Activated T-cell treated with anti-CD3 and anti-CD28 coated beads, Interleukin-2, amount 50 U/mL, for 4 hours (primary cell): ENCODE measurements at regions not wholly inside any gene's neighbourhood (a gene's known extent, or its start where the extent isn't known, plus 50 kb on each side); places are given as distances from the start of the nearest gene placed in this dataset.
"Not testable (repeated sequence)": the region's sequence is repeated elsewhere in the genome, so short reads cannot be mapped to it uniquely, and the experiment has no call there.

Source experiments
- ATAC-seq, 2 donors: fragments of 200-7000 bp; cut with Tn5 transposase; one replicate each; pipeline ENCODE4 v1.10.0; 2021
- DNase-seq: peaks from one replicate; pipeline ENCODE4 v3.0.0-alpha.2; 2020
- H3K27me3 Mint-ChIP-seq: one replicate; pipeline ENCODE4 v1.8.0; 2021; ENCODE audit warnings: low read depth, mixed read lengths
- H3K36me3 Mint-ChIP-seq: one replicate; pipeline ENCODE4 v1.8.0; 2022; ENCODE audit warnings: mixed read lengths; ENCODE audit not compliant: insufficient read depth
- H3K4me1 Mint-ChIP-seq: one replicate; pipeline ENCODE4 v1.8.0; 2021; ENCODE audit warnings: low read depth, mixed read lengths
- H3K4me3 Mint-ChIP-seq: one replicate; pipeline ENCODE4 v1.8.0; 2021; ENCODE audit warnings: mild to moderate bottlenecking, moderate library complexity, mixed read lengths
- H3K9me3 Mint-ChIP-seq: one replicate; pipeline ENCODE4 v1.8.0; 2021; ENCODE audit warnings: mixed read lengths

DNA sequence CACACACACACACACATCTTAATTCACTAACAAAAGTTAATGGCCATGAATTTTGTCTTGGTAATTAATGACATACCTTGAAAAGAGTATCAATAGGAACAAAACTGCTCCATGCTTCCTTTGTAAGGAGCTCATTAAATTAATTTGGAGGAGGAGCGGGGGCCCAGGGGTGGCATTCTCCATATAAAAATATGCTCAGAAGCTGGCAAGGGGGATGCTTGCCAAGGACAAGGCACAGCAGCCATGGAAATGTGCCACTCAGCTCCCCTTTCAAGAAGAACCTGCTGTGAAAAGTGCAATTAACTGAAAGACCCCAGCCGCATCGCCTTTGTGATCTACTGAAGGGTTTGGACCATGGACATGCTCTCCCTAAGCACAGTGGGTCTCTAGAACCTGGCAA lies 385.9 kb upstream of the API5 start:
- peaks cover 13% of the 10 kb centered on the region for H3K9me3 Mint-ChIP-seq
- no peaks in the 10 kb centered on the region for H3K36me3 Mint-ChIP-seq
- H3K4me1 Mint-ChIP-seq = no peaks in the 10 kb centered on the region
- no peak for ATAC-seq
- no peaks in the 10 kb centered on the region for H3K27me3 Mint-ChIP-seq
- no peak overlapping the region for H3K4me3 Mint-ChIP-seq
- DNase-seq = no peak

DNA sequence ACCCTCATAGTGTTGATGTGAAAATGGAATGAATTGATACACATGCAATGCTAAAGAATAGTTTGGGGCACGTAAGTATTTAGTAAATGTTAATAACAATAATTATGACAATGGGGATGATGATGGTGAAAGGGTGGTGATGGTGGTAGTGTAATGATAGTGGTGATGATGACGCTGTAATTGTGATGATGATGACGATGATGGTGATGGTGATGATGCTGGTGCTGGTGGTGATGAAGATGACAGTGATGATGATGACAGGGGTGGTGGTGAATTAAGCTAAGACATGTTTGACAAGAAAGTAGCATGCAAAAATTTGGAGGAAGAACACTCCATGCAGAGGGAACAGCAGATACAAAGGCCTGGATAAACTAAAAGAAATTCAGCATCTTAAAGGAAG lies 364.4 kb upstream of the API5 start:
- DNase-seq (no peak), ATAC-seq (no peak)
- Mint-ChIP-seq H3K27me3 (no peaks in the 10 kb centered on the region), H3K4me3 (no peak overlapping the region), H3K36me3 (no peaks in the 10 kb centered on the region), H3K9me3 (peaks cover 14% of the 10 kb centered on the region), H3K4me1 (no peaks in the 10 kb centered on the region)

DNA sequence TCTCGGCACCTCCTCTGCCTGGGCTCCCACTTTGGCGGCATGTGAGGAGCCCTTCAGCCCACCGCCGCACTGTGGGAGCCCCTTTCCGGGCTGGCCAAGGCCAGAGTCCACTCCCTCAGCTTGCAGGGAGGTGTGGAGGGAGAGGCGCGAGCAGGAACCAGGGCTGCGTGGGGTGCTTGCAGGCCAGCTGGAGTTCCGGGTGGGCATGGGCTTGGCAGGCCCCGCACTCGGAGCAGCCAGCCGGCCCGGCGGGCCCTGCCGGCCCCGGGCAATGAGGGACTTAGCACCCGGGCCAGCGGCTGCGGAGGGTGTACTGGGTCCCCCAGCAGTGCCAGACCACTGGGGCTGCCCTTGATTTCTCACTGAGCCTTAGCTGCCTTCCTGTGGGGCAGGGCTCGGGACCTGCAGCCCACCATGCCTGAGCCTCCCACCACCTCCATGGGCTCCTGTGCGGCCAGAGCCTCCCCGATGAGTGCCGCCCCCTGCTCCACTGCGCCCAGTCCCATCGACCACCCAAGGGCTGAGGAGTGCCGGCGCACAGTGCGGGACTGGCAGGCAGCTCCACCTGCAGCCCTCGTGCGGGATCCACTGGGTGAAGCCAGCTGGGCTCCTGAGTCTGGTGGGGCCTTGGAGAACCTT lies 361.9 kb upstream of the API5 start:
- H3K4me3 Mint-ChIP-seq, H3K27me3 Mint-ChIP-seq, DNase-seq, ATAC-seq, H3K36me3 Mint-ChIP-seq, H3K4me1 Mint-ChIP-seq: not testable (repeated sequence)
- H3K9me3 Mint-ChIP-seq = peaks cover 14% of the 10 kb centered on the region

DNA sequence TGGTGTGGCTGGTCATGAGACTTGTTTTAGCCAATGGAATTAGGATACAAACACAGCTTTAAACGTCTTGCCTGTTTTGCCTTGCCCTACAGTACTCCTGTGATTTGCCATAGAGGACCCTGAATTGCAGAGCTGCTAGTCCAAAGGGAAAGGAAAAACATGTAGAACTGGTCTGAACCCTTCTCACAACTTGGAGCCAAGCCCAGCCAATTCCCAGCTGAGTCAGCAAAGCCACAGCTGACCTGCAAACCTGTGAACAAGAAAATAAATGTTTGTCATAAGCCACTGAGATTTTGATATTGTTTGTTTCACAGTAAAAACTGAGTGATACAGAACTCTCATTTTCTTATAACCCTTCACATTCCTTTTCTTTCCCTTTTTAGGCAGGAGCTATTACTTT lies 360.5 kb upstream of the API5 start:
- Mint-ChIP-seq H3K36me3 (no peaks in the 10 kb centered on the region), H3K4me3 (no peak overlapping the region), H3K27me3 (no peaks in the 10 kb centered on the region), H3K9me3 (peaks cover 14% of the 10 kb centered on the region), H3K4me1 (no peaks in the 10 kb centered on the region)
- DNase-seq (no peak), ATAC-seq (no peak)

DNA sequence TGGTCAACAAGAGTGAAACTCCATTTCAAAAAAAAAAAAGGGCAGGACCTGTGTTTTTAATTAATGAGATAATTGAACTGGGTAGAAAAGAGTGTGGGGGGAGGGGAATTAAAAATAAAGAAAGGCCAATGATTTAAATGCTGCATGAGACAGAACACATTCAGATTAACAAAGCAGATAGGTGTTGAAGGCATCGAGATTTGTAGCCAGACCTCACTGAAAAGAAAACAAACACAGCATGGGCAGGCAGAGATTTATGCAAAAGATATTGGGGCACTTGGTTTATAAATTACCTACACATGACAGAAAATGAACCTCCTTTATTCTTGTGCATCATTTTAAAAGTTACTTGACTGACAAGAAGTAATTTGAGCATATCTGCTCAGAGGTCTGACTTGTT lies 354.0 kb upstream of the API5 start:
- no peaks in the 10 kb centered on the region for H3K27me3 Mint-ChIP-seq
- ATAC-seq (no peak), DNase-seq (no peak)
- no peaks in the 10 kb centered on the region for H3K4me1 Mint-ChIP-seq
- no peaks in the 10 kb centered on the region for H3K36me3 Mint-ChIP-seq
- peaks cover 4% of the 10 kb centered on the region for H3K9me3 Mint-ChIP-seq
- no peak overlapping the region for H3K4me3 Mint-ChIP-seq

DNA sequence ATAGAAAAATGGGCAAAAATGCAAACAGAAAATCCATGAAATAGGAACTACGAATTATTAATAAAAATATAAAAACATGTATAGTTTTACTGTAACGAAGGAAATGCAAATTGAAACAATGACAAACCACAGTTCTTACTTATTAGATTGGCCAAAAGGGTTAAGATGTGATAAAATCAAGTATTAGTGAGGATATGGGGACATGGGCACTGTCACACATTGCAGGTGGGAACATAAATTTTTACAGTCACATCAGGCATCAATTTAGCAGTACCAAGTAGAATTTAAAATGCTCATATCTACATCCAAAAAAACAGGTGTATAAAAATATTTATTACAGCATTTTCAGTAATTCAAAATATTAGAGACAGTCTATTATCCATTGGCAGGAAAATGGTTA lies 353.2 kb upstream of the API5 start:
- Mint-ChIP-seq H3K27me3 (no peaks in the 10 kb centered on the region), H3K4me1 (no peaks in the 10 kb centered on the region), H3K9me3 (peaks cover 4% of the 10 kb centered on the region), H3K36me3 (no peaks in the 10 kb centered on the region), H3K4me3 (no peak overlapping the region)
- DNase-seq = no peak
- ATAC-seq = no peak

DNA sequence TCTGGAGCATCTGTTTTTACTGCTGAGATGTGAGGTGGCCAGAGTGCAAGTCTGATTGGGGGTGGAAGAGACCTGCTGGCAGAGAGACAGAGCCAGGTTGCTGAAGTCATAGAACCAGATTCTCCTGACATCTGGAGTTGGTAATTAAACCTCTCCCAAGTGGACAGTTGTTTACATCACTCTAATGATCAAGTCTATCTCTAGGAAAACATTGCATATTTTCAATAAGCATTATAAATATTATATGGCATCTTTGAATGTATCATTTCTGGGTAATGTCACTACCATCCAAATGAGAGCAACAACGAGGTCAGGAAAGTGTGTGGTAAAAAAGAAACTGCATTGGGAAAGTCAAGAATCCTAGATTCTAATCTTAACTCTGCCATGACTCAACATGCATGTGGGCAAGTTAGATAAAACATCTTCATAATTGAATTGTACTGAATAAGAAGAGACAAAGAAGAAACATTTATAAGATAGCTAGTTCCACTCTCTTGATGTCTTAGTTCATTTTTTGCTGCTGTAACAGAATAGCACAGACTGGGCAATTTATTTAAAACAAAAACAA lies 351.2 kb upstream of the API5 start:
- ATAC-seq (no peak), DNase-seq (no peak)
- H3K4me1 Mint-ChIP-seq = no peaks in the 10 kb centered on the region
- no peaks in the 10 kb centered on the region for H3K36me3 Mint-ChIP-seq
- H3K4me3 Mint-ChIP-seq = no peak overlapping the region
- H3K9me3 Mint-ChIP-seq = peaks cover 4% of the 10 kb centered on the region
- no peaks in the 10 kb centered on the region for H3K27me3 Mint-ChIP-seq

DNA sequence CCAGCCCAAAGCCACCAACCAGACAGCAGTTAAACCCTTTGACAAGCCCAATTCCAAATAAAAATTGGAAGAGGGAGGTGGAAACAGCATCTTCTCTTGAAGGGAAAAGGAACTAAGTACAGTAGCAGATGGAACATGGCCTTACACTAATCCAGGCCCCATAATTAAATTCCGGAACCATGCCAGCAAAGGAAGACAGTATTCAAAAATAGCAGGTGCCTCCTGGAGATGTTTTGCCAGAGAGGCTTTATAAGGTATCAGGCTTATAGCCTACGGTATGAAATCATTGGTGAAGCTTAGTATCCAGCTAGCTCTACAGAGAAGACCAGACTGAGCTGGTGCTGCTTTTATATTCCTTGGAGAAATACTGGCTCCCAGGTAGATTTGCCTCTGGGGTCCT lies 344.1 kb upstream of the API5 start:
- DNase-seq = no peak
- ATAC-seq = no peak
- Mint-ChIP-seq H3K27me3 (no peaks in the 10 kb centered on the region), H3K4me3 (no peak overlapping the region), H3K36me3 (no peaks in the 10 kb centered on the region), H3K9me3 (peaks cover 4% of the 10 kb centered on the region), H3K4me1 (no peaks in the 10 kb centered on the region)

DNA sequence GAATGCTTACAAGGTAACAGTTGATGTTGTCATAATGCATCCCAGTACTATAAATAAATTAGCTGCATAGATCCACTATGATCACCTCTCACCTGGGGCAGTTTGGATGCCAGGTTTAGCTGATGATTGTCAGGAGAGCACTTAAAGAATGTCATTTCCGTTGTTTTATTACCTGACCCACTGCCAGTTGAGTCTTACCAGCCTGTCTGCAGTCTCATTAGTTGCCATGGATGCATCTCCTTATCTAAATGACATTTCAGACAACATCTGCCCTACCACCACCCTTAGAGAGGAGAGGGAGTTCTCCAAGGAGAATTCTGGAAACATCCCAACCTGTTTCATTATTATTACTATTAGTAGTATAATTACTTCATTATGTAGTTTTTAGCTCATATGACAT lies 339.1 kb upstream of the API5 start:
- Mint-ChIP-seq H3K4me1 (no peaks in the 10 kb centered on the region), H3K36me3 (no peaks in the 10 kb centered on the region), H3K9me3 (peaks cover 4% of the 10 kb centered on the region), H3K4me3 (no peak overlapping the region), H3K27me3 (no peaks in the 10 kb centered on the region)
- ATAC-seq (no peak), DNase-seq (no peak)

DNA sequence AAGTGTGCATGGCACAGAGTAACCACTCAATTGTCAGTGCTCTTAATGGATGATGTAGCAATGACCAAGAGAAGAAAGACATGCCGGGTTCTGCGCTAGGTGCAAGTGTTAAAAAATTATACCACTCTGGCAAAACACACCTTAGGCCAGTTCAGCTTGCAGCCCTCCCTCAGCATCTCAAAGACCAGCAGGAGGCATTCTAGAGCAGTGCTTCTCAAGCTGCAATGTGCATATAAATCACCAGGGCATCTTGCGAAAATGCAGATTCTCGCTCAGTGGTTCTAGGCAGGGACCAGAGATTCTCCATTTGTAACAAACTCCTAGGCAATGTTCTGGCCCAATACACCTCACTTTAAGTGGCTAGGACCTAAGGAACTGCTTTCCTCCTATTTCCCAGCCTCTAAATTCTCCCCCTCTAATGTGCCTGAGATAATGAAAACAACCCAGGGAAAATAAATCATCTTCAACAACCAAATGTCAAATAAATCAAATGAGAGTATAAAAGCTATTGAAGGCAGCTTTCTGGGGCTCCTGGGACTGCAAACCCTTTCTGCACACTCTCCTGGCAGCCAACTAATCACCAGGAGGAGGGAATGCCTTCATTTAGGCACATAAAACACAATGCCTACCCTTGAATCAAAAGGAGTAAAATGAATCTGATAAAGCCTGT lies 337.2 kb upstream of the API5 start:
- no peaks in the 10 kb centered on the region for H3K36me3 Mint-ChIP-seq
- peaks cover 4% of the 10 kb centered on the region for H3K9me3 Mint-ChIP-seq
- H3K4me1 Mint-ChIP-seq = no peaks in the 10 kb centered on the region
- H3K27me3 Mint-ChIP-seq = no peaks in the 10 kb centered on the region
- DNase-seq (no peak), ATAC-seq (no peak)
- H3K4me3 Mint-ChIP-seq = no peak overlapping the region

DNA sequence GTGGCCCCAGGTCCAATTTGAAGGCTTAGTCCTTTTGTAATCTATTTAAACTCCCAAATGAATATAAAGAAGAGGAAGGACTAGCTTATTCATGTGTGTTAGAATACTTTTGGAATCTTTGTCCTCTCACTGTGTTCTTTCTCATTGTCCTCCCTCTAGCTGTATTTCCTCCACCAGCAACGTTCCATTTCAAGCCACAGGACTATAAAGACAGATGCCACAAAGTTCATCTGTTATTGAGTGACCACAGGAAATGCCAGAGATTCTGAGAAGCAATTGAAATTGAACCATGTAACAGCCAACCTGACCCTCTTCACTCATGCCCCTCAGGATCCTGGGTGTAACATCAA lies 336.6 kb upstream of the API5 start:
- DNase-seq = no peak
- Mint-ChIP-seq H3K36me3 (no peaks in the 10 kb centered on the region), H3K27me3 (no peaks in the 10 kb centered on the region), H3K4me1 (no peaks in the 10 kb centered on the region), H3K4me3 (no peak overlapping the region), H3K9me3 (peaks cover 4% of the 10 kb centered on the region)
- no peak for ATAC-seq

DNA sequence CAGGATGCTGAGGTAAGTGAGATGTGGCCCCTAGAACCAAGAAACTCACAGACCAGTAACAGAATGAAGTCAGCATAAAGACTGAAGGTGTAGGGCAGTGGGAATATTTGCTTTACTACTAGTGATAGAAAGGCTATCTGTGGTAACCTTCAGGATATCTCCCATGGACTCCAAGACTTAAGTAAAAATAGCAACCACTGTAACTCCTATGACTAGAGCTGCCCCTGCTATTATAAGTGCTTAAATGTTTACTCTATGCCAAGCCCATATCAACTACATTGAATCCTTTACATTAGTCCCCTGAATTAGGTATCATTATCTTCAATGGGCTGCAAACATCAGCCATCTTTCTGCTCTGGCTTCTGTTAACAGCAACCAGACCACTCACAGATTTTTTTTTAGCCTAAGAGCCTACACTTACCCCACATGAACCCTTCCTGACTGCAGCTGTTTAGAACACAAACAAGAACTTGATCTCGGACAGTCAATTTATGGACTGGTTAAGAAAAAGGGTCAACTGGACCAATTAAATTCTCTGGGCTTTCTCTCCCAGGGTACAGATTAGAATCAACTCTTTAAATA lies 335.1 kb upstream of the API5 start:
- no peaks in the 10 kb centered on the region for H3K27me3 Mint-ChIP-seq
- H3K9me3 Mint-ChIP-seq = peaks cover 3% of the 10 kb centered on the region
- H3K36me3 Mint-ChIP-seq = no peaks in the 10 kb centered on the region
- H3K4me3 Mint-ChIP-seq = no peak overlapping the region
- DNase-seq (no peak), ATAC-seq (no peak)
- no peaks in the 10 kb centered on the region for H3K4me1 Mint-ChIP-seq

DNA sequence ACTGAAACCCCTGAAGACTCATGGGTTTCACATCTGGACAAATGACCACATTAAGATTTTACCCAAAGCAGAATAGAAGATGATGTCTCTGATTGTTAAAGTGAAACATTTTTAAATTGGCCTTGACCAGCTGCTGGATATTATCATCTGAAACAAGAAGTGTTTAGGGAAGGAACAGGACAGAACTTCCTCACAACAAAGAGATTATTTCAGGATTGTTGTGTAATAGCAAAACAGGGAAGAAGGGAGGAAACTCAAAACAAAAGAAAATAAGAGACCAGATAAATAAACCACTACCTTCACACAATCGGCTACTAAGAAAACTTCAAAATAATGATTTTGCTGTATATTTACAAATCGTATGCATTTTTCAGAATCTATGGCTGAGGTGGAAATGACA lies 319.2 kb upstream of the API5 start:
- no peak overlapping the region for H3K4me3 Mint-ChIP-seq
- ATAC-seq = no peak

DNA sequence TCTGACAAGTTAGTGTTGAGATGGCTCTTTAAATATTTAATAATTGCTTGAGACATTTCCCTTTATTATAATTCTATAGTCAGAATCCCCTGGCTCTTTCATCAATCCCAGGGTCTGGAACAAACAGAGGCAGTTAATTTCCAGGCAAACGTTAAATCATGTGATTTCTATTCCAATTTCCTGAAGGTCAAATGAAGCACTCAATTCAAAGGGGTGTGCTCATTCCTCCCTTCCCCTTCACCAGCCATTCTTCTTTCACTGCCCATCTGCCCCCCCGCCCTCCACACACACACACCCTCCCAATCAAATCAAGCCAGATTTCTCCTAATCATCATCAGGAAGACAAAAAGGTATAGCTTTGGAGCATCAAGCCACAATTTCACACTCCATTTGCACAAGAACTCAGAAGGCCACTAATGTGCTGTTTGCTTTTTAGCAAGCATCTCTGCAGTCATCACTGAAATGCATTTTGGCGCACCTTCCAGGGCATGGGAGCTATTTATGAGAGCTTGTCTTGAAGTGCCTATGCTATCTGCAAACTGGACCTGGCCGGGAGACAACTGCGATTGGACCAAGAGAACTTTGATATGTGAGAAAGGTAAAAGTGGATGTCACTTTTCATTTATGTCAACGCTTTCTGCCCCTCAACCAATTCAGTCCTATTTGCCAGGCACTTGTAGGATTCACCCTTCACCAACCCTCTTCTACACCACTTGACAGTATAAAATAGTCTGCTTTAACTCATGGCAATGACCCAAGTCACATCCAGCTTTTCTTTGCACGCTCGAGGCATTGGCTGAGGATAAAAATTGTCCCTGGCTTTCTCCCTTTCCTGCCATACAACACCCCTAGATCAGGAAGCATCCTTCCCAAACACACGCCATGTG lies 315.1 kb upstream of the API5 start:
- Mint-ChIP-seq H3K4me3 (no peak overlapping the region), H3K9me3 (peaks cover 3% of the 10 kb centered on the region), H3K4me1 (no peaks in the 10 kb centered on the region), H3K36me3 (no peaks in the 10 kb centered on the region), H3K27me3 (no peaks in the 10 kb centered on the region)
- ATAC-seq = no peak
- DNase-seq = no peak

More for the DNA sequence above, 319.2 kb upstream of the API5 start:
- H3K36me3 Mint-ChIP-seq = no peaks in the 10 kb centered on the region
- H3K9me3 Mint-ChIP-seq = peaks cover 3% of the 10 kb centered on the region
- DNase-seq = no peak
- no peaks in the 10 kb centered on the region for H3K27me3 Mint-ChIP-seq
- no peaks in the 10 kb centered on the region for H3K4me1 Mint-ChIP-seq
